Stimulated activated CD8-positive, alpha-beta memory T cell treated with anti-CD3 and anti-CD28 coated beads, Interleukin-15, amount 100 ng/mL, for 48 hours (primary cell): ENCODE measurements at regions not wholly inside any gene's neighbourhood (a gene's known extent, or its start where the extent isn't known, plus 50 kb on each side); places are given as distances from the start of the nearest gene placed in this dataset.

ENCODE experiments used
- DNase-seq, 2 donors: peaks; one replicate each; pipeline ENCODE4 v3.0.0-alpha.2; 2020; ENCODE audit warnings: low read depth in 2 of 2

GRCh38 chr9:126017758-126018157 lies 270.6 kb downstream of the PBX3 start:
- no peak for DNase-seq

- DNase-seq = no peak
Measured at GRCh38 chr9:126020836-126021235, 273.7 kb downstream of the PBX3 start.

GRCh38 chr9:126023962-126024361 lies 276.8 kb downstream of the PBX3 start:
- no peak for DNase-seq

GRCh38 chr9:126024581-126025230 lies 277.5 kb downstream of the PBX3 start:
- DNase-seq = no peak

- no peak for DNase-seq
Measured at GRCh38 chr9:126025991-126026390, 278.8 kb downstream of the PBX3 start.

- no peak for DNase-seq
Measured at GRCh38 chr9:126027566-126027965, 280.4 kb downstream of the PBX3 start.

GRCh38 chr9:126028746-126029145 lies 281.6 kb downstream of the PBX3 start:
- DNase-seq = no peak

- DNase-seq = no peak
Measured at GRCh38 chr9:126030716-126031115, 283.5 kb downstream of the PBX3 start.

GRCh38 chr9:126031116-126031515 lies 283.9 kb downstream of the PBX3 start:
- no peak for DNase-seq

GRCh38 chr9:126032135-126032534 lies 285.0 kb downstream of the PBX3 start:
- DNase-seq = no peak

- DNase-seq = no peak
Measured at GRCh38 chr9:126033318-126033717, 286.1 kb downstream of the PBX3 start.

GRCh38 chr9:126033956-126034355 lies 286.8 kb downstream of the PBX3 start:
- no peak for DNase-seq

GRCh38 chr9:126036881-126037291 lies 289.7 kb downstream of the PBX3 start:
- DNase-seq = no peak

- no peak for DNase-seq
Measured at GRCh38 chr9:126038790-126039189, 287.8 kb upstream of the MVB12B start.

GRCh38 chr9:126043681-126044080 lies 282.9 kb upstream of the MVB12B start:
- no peak for DNase-seq

GRCh38 chr9:126049088-126049487 lies 277.5 kb upstream of the MVB12B start:
- DNase-seq = no peak

- no peak for DNase-seq
Measured at GRCh38 chr9:126049896-126050604, 276.6 kb upstream of the MVB12B start.

GRCh38 chr9:126050605-126050990 lies 276.0 kb upstream of the MVB12B start:
- no peak for DNase-seq

- DNase-seq = no peak
Measured at GRCh38 chr9:126051446-126052130, 275.0 kb upstream of the MVB12B start.

GRCh38 chr9:126052791-126053190 lies 273.8 kb upstream of the MVB12B start:
- no peak for DNase-seq

- no peak for DNase-seq
Measured at GRCh38 chr9:126053913-126054312, 272.7 kb upstream of the MVB12B start.

- no peak for DNase-seq
Measured at GRCh38 chr9:126055381-126055985, 271.1 kb upstream of the MVB12B start.
